ENCODE measurements at regions not wholly inside any gene's neighbourhood (a gene's known extent, or its start where the extent isn't known, plus 50 kb on each side); places are given as distances from the start of the nearest gene placed in this dataset.

DNA sequence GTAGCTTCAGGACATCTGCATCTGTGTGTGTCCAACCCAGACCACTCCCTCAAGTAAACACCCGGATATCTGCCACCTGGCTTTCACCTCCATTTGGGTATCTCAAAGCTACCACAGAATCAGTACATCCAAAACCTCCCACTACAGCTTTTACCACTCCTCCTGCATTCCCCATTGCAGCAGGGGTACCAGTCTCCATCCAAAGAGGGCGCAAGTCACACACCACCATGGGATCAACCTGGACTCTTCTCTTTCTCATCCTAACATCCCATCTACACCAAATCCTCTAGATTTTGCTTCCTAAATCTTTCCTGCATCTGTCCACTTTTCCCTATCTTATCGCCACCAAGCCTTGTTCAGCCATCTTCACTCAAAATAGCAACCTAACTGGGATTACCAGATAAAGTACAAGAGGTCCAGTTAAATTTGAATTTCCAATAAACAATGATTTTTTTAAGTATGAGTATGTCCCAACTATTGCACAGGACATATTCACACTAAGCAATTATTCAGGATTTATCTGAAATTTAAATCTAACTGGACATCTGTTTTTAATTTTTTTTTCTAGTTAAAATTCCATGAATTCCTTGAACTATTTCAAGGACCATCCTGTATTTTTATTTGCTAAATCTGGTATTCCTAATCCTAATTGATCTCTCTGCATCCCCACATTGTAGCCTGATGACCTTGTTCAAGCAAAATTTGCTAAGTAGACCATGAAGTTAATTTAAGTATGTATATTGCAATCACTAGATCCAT is 164.3 kb upstream of the MLN start:
- no peak for DNase-seq (ENCODE audit: low read depth in 2 of 3, low spot score in 1 of 3)

DNA sequence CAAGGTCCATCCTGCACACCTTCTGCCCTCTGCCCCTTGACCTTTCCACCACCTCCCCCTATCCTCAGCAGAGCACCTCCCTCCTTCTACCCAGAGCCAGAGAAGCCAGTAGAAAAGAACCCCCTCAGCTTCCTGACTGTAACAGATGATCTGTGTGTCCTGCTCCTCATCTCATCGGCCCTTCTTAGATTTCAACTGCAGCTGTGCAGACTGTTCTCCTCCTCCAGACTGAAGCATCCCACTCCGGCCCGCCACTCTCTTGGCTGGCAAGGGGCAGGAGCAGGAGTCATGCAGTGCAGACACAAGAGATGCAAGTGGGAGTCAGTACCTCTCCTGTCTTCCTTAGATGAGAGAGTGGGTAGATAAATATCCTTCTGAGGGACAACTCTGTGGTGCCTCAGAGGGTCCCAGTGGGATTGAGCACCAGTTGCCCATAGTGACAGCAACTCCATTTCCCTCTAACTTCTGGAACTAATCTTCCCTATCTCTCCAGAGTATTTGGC is 163.5 kb upstream of the MLN start:
- DNase-seq (ENCODE audit: low read depth in 2 of 3, low spot score in 1 of 3): no peak

DNA sequence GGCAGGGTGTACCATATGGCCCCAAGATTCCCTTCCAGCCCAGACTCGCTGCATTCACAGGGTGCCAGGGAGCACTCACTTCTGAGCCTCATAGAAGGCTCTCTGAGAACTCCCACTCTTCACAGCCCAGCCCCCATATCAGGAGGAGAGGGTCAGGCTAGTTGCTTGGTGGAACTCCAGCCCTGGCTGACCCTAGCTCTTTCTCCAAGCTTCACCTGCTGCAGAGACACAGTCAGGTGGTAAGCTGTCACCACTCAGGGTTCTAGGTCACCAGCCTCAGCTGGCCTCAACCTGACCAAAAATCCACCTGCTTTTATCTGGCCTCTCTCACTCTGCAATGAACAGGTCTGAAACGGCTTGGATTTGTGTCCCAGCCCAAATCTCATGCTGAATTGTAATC is 162.7 kb upstream of the MLN start:
- DNase-seq (ENCODE audit: low read depth in 2 of 3, low spot score in 1 of 3): no peak

DNA sequence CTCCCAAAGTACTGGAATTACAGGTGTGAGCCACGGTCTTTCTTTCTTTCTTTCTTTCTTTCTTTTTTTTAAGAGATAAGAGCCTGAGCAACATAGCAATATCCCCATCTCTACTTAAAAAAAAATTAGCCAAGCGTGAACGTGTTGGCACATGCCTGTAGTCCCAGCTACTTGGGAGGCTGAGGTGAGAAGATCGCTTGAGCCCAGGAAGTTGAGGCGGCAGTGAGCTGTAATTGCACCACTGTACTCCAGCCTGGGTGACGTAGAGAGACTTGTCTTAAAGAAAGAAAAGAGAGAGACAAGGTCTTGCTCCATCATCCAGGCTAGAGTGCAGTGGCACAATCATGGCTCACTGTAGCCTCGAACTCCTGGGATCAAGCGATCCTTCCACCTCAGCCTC is 162.0 kb upstream of the MLN start:
- DNase-seq (ENCODE audit: low read depth in 2 of 3, low spot score in 1 of 3): no peak

DNA sequence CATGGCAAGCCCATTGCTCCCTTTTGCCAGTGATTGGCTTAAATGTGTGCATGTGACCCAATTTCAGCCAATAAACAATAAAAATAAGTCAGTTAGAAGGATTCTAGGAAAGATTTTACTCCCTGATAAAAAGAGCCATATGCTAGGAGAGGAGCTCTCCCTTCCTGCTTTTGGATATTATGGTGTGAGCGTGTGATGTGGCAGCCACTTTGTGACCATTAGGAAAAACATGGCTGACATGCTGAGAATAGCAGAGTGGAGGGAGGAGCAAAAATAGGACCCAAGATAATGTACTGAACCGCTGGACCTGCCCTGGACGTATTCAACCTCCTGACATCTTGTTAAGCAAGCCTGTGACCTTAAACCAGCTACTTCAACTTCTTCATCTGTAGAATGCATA is 160.6 kb upstream of the MLN start:
- DNase-seq (ENCODE audit: low read depth in 2 of 3, low spot score in 1 of 3): no peak

DNA sequence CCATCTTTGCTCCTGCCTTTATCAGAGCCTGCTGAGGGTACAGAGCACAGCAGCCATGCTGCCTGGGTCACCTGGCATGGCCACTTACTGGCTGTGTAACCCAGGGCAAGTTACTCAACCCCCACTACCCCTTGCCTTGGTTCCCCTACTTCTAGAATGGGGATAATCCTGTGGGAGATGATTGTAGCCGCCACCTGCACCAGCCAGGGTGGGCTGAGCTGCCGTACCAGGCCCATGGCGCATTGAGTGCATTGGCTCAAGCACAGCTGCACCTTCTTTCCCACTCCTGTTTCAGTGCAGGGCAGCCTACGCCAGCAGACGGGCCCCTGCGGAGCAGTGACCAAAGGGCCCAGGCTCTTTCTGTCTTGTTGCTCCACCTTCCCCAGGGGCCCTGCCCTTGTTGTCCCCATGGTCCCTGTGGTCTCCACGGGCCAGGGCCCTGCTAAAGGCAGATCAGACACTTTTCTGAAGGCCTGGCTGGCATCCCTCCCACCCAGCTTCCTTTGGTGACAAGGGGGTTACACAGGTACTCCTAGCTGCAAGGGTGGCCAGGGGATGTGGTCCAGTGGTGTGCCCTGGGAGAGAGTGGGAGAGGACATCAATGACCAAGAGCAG is 159.4 kb upstream of the MLN start:
- no peak for DNase-seq (ENCODE audit: low read depth in 2 of 3, low spot score in 1 of 3)

DNA sequence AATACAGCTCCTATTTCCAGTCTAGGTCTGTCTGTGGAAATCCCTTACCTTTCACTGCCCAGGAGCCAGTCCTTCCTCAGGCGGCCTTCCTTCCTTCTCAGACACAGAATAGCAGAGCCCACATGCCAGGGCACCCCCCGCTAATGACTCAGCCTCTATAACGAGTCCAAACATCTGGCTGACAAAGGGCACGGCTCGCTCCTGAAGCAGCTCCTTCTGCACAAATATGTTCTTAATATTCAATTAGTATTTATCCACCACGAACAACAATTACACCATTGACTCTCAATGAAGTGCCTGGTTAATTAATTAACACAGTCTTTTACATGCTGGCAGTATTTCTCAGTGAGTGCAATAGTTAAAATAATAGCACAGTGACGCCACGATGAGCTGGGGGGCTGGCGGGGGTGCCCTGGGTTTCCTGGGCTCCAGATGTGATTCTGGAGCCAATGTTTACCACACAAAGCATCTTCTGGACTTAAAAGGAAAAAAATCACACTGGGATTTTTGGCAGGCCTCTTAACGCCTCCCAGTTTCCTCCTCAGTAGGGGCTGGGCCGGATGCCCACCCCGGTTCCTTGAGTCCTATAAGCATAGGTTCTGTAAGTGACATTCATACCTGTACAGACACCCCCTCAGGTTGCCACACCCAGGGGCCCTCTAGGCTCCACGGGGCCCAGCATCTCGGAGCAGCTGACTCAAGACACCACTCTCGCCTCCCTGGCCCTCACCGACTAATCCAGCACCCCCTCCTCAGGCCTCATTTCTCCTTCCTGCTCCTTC is 158.6 kb upstream of the MLN start:
- no peak for DNase-seq (ENCODE audit: low read depth in 2 of 3, low spot score in 1 of 3)

DNA sequence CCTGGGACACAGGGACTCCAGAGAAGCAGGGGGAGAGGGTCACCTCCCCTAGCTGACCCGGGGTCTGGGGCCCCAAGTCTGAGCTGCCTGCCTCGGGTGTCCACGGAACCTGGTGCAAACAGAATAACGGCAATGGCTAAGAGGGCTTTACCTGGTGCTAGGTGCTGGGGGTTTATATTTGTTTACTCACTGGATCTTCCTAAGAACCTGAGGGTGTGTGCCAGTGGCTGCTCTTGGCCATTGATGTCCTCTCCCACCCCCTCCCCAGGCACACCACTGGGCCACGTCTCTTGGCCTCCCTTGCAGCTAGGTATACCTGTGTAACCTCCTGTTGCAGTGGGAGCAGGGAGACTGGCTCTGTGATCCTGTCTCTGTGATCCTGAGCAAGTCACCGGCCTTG is 157.9 kb upstream of the MLN start:
- DNase-seq (ENCODE audit: low read depth in 2 of 3, low spot score in 1 of 3): no peak

DNA sequence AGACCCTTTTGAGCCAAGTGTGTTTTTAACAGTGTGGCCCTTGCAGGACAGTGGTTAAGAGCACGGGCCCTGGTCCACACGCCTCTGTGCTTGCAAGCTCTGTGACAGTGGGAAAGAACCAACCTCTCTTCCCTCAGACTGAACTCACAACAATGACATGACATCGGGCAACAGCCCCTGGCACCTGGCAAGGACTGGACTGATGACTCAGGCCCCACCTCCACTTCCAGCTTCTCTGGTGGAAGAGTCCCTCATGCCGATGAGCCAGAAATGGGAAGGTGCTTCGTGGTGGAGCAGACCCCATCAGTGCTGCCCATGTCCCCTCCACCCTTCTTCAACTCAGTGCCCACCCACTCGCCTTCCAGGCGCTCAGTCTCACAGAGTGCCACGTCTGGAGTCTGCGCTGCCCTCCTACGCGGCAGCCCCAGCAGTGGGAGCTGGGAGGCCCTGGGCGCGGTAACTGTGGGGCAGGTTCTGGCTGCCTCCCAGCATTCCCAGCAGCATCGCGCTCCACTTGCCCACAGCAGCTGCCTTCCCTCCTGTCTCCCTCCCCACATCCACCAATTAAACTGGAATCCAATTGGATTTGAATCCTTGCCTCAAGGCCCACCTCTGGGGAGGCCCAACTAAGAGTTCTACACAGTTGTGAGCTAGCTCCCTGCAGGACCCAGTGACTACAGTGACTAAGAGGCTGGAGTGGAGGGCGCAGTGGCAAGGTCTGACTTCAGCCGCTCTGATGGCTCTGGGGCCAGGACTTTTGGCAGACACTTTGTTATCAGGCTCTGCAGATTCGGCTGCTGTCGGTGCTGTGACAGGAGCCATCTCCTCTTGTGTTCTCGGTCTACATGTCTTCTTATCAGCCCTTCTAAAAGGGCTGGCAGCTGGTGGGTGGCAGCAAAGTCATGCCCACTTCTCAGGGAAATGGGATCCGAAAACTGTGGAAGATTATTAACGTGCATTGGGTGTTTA is 156.8 kb upstream of the MLN start:
- no peak for DNase-seq (ENCODE audit: low read depth in 2 of 3, low spot score in 1 of 3)

DNA sequence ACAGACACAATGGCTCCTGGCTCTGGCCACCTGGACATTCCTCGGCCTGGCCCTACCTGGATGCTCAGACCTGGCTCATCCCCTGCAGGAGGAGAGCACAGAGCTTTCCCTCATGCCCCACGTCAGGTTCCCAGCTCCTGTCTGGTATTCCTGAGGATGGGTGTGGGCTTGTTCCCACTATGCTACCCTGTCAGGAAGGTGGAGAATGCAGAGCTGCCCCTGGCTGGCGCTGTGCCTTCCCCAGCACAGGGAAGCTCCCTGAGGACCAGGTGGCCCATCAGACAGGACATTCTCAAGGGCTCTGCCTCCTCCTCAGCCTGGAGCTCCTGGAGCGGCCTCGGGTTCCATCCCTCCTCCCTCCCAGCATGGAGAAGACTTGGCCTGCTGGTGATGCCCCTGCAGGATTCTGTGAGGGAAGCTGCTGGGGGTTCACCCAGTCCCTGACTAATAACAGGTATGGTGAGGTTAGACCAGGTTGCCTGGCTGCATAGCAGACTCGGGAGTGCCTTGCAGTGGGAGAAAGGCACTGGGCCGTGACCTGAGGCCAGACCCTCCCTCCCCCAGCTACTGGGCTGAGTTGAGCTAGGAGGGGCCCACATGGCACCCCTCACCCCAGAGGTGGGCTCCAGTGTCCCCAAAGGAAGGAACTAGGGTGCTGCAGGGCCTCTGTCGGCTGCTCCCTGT is 156.0 kb upstream of the MLN start:
- no peak for DNase-seq (ENCODE audit: low read depth in 2 of 3, low spot score in 1 of 3)

DNA sequence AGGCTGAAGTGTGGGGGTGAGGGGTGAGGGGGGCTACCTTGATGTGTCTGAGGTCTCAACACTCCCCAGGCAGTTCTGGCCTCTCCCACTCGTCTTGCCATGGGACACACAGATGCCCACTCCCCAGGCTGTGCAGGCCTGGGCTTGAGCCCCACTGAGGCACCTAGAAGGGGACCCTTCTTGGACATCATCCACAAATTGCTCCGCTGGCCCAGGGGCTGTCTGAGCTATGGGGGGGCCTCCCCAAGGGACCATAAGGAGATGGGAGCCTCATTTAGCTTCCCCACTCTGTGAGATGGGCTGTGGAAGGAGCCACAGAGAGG is 155.5 kb upstream of the MLN start:
- DNase-seq (ENCODE audit: low read depth in 2 of 3, low spot score in 1 of 3): no peak

DNA sequence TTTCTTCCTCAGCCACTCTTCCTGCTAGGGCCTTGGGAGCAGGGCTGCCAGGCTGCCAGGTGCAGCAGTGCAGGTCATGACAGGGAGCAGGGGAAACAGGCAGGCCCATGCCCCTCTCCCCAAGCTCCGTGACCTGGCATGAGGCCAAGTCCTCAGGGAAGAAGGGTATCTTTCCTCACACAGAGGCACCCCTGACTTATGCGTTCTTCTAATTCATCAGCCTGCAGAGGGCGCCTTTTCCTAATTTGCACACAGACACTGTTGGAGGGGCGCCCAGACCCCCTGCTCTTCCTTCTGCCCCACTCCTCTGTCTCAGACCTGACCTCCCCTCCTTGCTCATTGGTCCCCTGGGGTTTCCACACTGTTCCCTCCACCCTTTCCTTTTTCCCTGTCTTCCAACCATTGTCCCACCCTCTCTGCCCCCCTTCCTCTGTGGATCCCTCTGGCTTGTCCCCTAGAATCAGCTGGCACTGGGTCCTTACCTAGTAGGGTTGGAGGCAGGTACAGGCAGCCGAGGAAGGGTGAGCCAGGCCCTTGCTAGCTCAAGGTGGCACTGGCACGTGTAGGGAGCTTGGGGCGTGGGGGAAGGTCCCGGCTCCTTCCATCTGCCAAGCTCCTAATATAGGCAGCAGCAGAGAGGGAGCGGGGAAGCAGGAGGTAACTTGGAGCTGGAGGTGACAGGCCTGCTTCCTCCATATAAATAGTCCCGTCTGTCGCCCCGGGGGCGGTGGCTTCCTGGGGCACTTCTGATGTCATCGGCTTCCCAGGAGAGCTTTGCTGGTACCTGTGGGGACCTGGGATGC is 154.9 kb upstream of the MLN start:
- DNase-seq (ENCODE audit: low read depth in 2 of 3, low spot score in 1 of 3): no peak

DNA sequence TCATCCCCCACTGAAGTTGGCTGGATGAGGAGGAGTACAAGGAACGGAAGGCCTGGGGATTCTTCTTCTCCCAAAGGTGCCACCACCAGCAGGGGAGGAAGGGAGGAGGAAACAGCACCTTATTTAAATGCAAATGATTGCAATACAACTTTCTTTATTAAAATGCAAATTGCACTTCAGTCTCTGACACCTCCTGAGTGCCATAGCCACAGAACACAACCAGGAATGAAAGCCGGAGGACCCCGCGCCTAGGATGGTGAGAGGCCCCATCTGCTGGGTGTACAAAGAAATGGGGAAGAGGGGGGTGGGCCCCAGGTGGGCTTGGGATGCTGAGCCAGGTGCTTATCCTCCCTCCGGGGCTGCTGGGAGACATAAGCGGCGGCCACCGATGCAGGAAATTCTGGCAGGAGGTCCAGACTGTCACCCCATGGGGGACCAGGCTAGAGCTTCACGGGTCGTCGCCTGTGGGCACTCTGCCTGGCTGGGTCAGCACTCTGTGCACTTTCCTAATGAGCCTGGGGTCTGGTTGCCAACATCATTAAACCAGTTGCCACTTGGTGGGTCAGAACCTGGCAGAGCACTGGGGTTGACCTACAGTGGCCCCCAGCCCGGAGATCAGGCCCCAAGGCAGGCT is 154.2 kb upstream of the MLN start:
- DNase-seq (ENCODE audit: low read depth in 2 of 3, low spot score in 1 of 3): no peak

DNA sequence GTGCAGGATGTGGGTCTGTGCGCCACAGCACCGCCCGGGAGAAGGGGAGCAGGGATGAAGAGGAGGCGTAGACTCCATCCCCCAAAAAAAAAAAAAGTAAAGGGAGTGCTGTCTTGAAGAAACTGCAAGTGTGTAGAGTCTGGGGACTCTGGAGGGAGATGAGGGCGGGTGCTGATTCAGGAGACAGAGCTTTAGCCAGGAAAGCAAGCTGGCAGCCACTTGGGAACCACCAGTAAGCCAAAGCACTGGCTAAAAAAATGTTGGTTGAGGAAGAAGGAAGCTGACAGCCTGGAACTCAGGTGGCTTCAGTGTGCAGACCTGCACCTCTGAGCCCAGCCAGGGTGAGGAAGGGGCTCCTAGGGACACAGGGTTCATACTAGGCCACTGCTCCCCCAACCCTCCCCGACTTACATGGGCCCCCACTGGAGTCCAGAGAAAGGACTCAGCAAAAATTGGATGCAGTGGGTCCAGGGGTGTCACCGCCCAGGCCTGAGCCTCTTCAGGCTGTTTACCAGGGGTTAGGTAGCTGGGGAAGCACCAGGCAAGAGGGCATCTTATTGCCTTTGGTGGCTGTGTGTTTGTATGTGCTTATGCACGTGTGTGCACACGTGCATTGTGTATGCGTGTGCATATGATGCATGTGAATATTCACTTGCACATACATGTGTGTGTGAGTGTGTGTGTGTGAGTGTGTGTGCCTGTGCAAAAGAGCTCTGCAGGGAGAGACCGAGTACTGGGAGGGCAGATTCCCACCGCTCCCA is 153.5 kb upstream of the MLN start:
- no peak for DNase-seq (ENCODE audit: low read depth in 2 of 3, low spot score in 1 of 3)

DNA sequence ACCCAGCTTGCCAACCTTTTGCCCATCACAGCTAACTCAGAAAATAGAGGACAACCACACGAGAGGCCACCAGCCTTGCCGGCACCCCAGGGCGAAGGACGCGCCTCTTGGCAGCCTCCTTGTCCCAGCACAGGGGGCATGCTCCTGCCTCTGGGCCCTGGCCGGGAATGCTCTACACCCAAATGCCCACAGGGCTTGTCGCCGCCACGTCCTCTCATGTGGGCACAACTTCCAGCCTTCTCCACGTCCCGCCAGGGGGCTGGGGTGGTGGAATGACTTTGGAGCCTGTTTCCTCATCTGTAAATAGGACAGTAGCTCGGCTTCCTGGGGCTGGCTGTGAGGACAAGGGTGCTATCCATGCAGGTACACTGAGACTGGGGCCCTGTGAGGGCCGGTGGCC is 152.4 kb upstream of the MLN start:
- DNase-seq (ENCODE audit: low read depth in 2 of 3, low spot score in 1 of 3): no peak

DNA sequence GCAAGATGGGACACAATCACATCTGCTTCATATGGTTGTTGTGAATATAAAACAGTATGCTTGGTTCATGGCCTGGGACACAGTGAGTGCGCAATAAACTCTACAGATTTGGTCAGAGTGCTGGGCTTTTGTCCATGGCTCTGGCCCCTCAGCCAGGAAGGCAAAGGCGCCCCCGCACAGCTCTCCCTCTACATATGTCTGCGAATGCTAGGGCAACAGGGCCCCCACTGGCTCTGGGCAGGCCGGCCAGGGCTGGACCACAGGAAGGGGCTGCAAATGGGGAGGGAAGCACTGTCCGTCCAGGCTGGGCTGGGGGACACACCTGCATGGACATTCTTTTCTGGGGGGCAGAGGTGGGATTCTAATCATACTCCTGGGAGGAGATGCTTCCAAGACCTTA is 151.8 kb upstream of the MLN start:
- no peak for DNase-seq (ENCODE audit: low read depth in 2 of 3, low spot score in 1 of 3)

DNA sequence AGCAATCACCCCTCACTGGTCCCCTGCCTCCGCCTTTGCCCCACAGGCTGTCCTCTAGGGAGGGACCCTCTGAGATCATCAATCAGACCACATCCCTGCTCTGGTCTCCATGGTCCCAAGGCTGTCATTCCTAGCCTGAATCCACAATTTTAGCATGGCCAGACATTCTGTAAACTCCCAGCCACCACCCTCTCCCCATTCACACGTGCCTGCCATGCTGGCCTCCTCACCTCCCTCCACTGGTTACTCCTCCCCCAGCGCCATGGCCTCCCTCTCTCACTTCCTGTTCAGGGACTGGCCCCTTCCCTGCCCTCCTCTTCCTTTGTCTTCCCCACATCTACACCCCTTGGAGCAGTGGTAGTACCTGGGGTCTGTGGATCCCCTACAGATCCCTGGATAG is 150.7 kb upstream of the MLN start:
- no peak for DNase-seq (ENCODE audit: low read depth in 2 of 3, low spot score in 1 of 3)

DNA sequence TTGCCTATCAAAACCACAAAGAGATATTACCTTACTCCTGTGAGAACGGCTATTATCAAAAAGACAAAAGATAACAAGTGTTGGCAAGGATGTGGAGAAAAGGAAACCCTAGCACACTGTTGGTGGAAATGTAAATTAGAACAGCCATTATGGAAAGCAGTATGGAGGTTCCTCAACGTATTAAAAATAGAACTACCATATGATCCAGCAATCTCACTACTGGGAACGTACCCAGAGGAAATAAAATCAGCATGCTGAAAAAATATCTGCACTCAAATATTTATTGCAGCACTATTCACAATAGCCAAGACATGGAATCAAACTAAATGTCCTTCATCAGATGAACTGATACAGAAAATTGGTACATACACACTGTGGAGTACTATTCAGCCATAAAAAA is 149.4 kb upstream of the MLN start:
- no peak for DNase-seq (ENCODE audit: low read depth in 2 of 3, low spot score in 1 of 3)

DNA sequence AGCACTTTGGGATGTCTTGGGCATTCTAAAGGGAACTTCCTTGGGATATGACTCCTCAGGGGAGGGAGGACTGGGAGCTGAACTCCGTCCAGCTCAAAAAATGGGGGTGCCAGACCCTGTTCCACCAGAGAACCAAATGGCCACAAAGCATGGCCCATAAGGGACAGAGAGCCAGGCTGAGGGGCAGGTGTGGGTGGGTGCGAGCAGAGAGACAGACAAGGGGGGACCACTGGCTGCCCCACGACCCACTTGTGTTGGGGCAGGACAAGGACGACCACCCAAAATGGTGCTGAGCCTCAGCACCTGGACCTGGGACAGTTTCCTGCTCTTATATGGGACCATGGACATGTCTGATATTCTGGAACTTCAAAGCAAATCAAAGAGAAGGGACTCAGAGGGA is 148.2 kb upstream of the MLN start:
- DNase-seq (ENCODE audit: low read depth in 2 of 3, low spot score in 1 of 3): no peak
